Stimulated activated CD4-positive, alpha-beta T cell treated with anti-CD3 and anti-CD28 coated beads, Interleukin-15, amount 100 ng/mL, for 24 hours (primary cell): ENCODE measurements at regions not wholly inside any gene's neighbourhood (a gene's known extent, or its start where the extent isn't known, plus 50 kb on each side); places are given as distances from the start of the nearest gene placed in this dataset.

Source experiments
- DNase-seq: peaks from one replicate; pipeline ENCODE4 v3.0.0-alpha.2; 2020

GRCh38 chr12:84740602-84741001 is 172.0 kb downstream of the SLC6A15 start:
- DNase-seq = no peak

GRCh38 chr12:84738481-84738972 is 174.1 kb downstream of the SLC6A15 start:
- no peak for DNase-seq

GRCh38 chr12:84732828-84733340 is 179.7 kb downstream of the SLC6A15 start:
- no peak for DNase-seq

GRCh38 chr12:84730561-84731162 is 181.9 kb downstream of the SLC6A15 start:
- no peak for DNase-seq

- no peak for DNase-seq
Observed at GRCh38 chr12:84727961-84728360, 184.6 kb downstream of the SLC6A15 start.

- DNase-seq = no peak
Observed at GRCh38 chr12:84726780-84727179, 185.8 kb downstream of the SLC6A15 start.

- no peak for DNase-seq
Observed at GRCh38 chr12:84723988-84724387, 188.6 kb downstream of the SLC6A15 start.

GRCh38 chr12:84719997-84720396 is 192.6 kb downstream of the SLC6A15 start:
- no peak for DNase-seq

GRCh38 chr12:84718906-84719305 is 193.7 kb downstream of the SLC6A15 start:
- no peak for DNase-seq

- no peak for DNase-seq
Observed at GRCh38 chr12:84712747-84713146, 199.9 kb downstream of the SLC6A15 start.

- no peak for DNase-seq
Observed at GRCh38 chr12:84706374-84706773, 206.2 kb downstream of the SLC6A15 start.

- DNase-seq = no peak
Observed at GRCh38 chr12:84704856-84705255, 207.7 kb downstream of the SLC6A15 start.

GRCh38 chr12:84702001-84702400 is 210.6 kb downstream of the SLC6A15 start:
- DNase-seq = no peak

- DNase-seq = no peak
Observed at GRCh38 chr12:84701041-84701440, 211.6 kb downstream of the SLC6A15 start.

- no peak for DNase-seq
Observed at GRCh38 chr12:84698576-84699333, 213.8 kb downstream of the SLC6A15 start.

GRCh38 chr12:84696908-84697540 is 215.6 kb downstream of the SLC6A15 start:
- DNase-seq = no peak

GRCh38 chr12:84696281-84696680 is 216.3 kb downstream of the SLC6A15 start:
- no peak for DNase-seq

GRCh38 chr12:84694116-84694515 is 218.5 kb downstream of the SLC6A15 start:
- DNase-seq = no peak

GRCh38 chr12:84692071-84692470 is 220.5 kb downstream of the SLC6A15 start:
- DNase-seq = no peak

- no peak for DNase-seq
Observed at GRCh38 chr12:84691266-84691665, 221.3 kb downstream of the SLC6A15 start.

GRCh38 chr12:84689638-84690037 is 223.0 kb downstream of the SLC6A15 start:
- DNase-seq = no peak

GRCh38 chr12:84685379-84685778 is 227.2 kb downstream of the SLC6A15 start:
- DNase-seq = no peak

- DNase-seq = no peak
Observed at GRCh38 chr12:84676787-84677186, 235.8 kb downstream of the SLC6A15 start.

GRCh38 chr12:84661786-84662185 is 250.8 kb downstream of the SLC6A15 start:
- DNase-seq = no peak
